OCI-LY1 (cell line): ENCODE measurements at regions not wholly inside any gene's neighbourhood (a gene's known extent, or its start where the extent isn't known, plus 50 kb on each side); places are given as distances from the start of the nearest gene placed in this dataset.

ENCODE experiments used
- CTCF ChIP-seq: fragments of 200-600 bp; sonication (generic), shearing (Covaris generic); IDR thresholded peaks from 2 replicates; pipeline ENCODE4 v1.5.1; 2017; ENCODE audit warnings: mild to moderate bottlenecking, antibody characterized with exemption, low read length, moderate library complexity, mixed read lengths
- EZH2 ChIP-seq: fragments of 200-600 bp; sonication (generic), shearing (Covaris generic); IDR thresholded peaks from 2 replicates; pipeline ENCODE4 v1.8.0; 2017; ENCODE audit warnings: borderline replicate concordance, mixed run types, mild to moderate bottlenecking, antibody characterized with exemption, low read length, moderate library complexity, mixed read lengths

GRCh38 chr12:76945867-76946266 is 67.0 kb upstream of the CSRP2 start:
- TF ChIP-seq CTCF: no peak
- TF ChIP-seq EZH2: no peak
